Loucy (cell line): ENCODE measurements at regions not wholly inside any gene's neighbourhood (a gene's known extent, or its start where the extent isn't known, plus 50 kb on each side); places are given as distances from the start of the nearest gene placed in this dataset.

Experiments used
- H2AFZ ChIP-seq: fragments of 200-600 bp; sonication (generic); 2 replicates; pipeline ENCODE4 v1.6.0; 2016; ENCODE audit warnings: antibody characterized with exemption, mild to moderate bottlenecking, low read length, moderate library complexity
- H3F3A ChIP-seq: fragments of 200-600 bp; 2 replicates; pipeline ENCODE4 v1.6.0; 2016; ENCODE audit warnings: antibody characterized with exemption, low read depth, mild to moderate bottlenecking
- H3K27me3 ChIP-seq: fragments of 200-600 bp; sonication (generic); 2 replicates; pipeline ENCODE4 v1.6.1; 2014; ENCODE audit warnings: low read length, mild to moderate bottlenecking; ENCODE audit not compliant: insufficient read depth, poor library complexity, severe bottlenecking
- H3K36me3 ChIP-seq: fragments of 200-600 bp; sonication (generic); 2 replicates; pipeline ENCODE4 v1.6.1; 2016; ENCODE audit warnings: low read length; ENCODE audit not compliant: insufficient read depth
- H3K4me1 ChIP-seq: fragments of 200-600 bp; sonication (generic); 2 replicates; pipeline ENCODE4 v1.5.1; 2014; ENCODE audit warnings: low read length, mild to moderate bottlenecking; ENCODE audit not compliant: insufficient read depth, poor library complexity, severe bottlenecking
- H3K4me2 ChIP-seq: fragments of 200-600 bp; sonication (generic); 2 replicates; pipeline ENCODE4 v1.6.0; 2014; ENCODE audit warnings: antibody characterized with exemption, low read length, low read depth, mild to moderate bottlenecking; ENCODE audit not compliant: poor library complexity, severe bottlenecking
- H3K4me3 ChIP-seq: fragments of 200-600 bp; sonication (generic); 2 replicates; pipeline ENCODE4 v1.5.1; 2014; ENCODE audit warnings: low read length, mild to moderate bottlenecking, mixed read lengths; ENCODE audit not compliant: poor library complexity, severe bottlenecking
- H3K79me2 ChIP-seq: fragments of 200-600 bp; sonication (generic); 2 replicates; pipeline ENCODE4 v1.6.1; 2014; ENCODE audit warnings: low read length; ENCODE audit not compliant: insufficient read depth
- H3K9ac ChIP-seq: fragments of 200-600 bp; sonication (generic); 2 replicates; pipeline ENCODE4 v1.6.0; 2014; ENCODE audit warnings: mild to moderate bottlenecking, low read depth, low read length, moderate library complexity; ENCODE audit not compliant: poor library complexity, severe bottlenecking
- H3K9me2 ChIP-seq: fragments of 200-600 bp; sonication (generic); replicated peaks from 2 replicates; pipeline ENCODE4 v1.6.1; 2016; ENCODE audit warnings: low read depth, low read length, mixed read lengths
- H3K9me3 ChIP-seq: fragments of 200-600 bp; sonication (generic); 2 replicates; pipeline ENCODE4 v1.6.1; 2014; ENCODE audit warnings: mild to moderate bottlenecking, antibody characterized with exemption, low read length, low read depth; ENCODE audit not compliant: insufficient read depth
- H4K20me1 ChIP-seq: fragments of 200-600 bp; sonication (generic); 2 replicates; pipeline ENCODE4 v1.6.0; 2014; ENCODE audit warnings: antibody characterized with exemption, low read length, mild to moderate bottlenecking; ENCODE audit not compliant: insufficient read depth, poor library complexity, severe bottlenecking
- EZH2phosphoT487 ChIP-seq: fragments of 200-600 bp; IDR thresholded peaks from 2 replicates; pipeline ENCODE4 v1.6.1; 2018; ENCODE audit warnings: antibody characterized with exemption, mild to moderate bottlenecking, moderate library complexity, borderline replicate concordance
- TF ChIP-seq, protein P1 (sequence below): fragments of 200-600 bp; sonication (generic); conservative IDR thresholded peaks from 2 replicates; pipeline ENCODE4 v1.5.1; 2014; ENCODE audit warnings: mild to moderate bottlenecking, antibody characterized with exemption, low read length

DNA sequence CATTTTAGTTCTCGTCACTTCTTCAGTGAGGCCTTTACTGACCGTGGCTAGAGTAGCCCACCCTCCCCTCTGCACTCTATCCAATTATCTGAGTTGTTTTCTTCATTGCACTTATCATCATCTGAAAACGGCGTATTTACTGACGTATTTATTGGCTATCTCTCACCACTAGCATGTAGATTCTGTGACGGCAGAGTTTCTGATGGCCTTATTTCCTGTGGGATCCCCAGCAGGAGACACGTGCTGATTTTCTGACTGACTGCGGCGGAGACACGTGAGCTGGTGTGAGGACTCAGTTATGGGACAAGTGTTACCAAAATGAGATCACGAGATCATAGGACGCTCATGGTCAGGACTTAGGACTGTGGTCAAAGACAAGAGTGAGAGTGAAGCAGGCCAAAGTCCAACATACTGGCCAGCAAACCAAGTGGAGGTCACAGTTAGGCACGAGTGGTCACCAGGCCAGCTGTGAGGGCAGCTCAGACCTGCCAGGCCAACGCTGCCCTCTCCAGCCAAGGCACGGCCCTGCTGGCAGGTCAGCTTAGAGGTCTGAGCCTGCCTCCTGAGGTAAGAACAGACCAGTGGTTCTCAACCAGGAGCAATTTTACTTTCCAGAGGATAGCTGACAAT lies 50.6 kb upstream of the BNIP2 start:
- Histone ChIP-seq H3F3A (no peaks in the 10 kb centered on the region), H3K4me3 (no peak overlapping the region), H3K9me2 (no peaks in the 10 kb centered on the region), H3K36me3 (no peaks in the 10 kb centered on the region), H3K9ac (no peak overlapping the region), H3K4me1 (no peaks in the 10 kb centered on the region), H3K79me2 (no peaks in the 10 kb centered on the region), H4K20me1 (no peaks in the 10 kb centered on the region), H3K9me3 (no peaks in the 10 kb centered on the region; the same call in 1 of the 2 replicates), H3K27me3 (no peaks in the 10 kb centered on the region), H2AFZ (no peak overlapping the region), H3K4me2 (no peak overlapping the region)
- no peak for TF ChIP-seq EZH2phosphoT487
- TF ChIP-seq, protein P1, sequence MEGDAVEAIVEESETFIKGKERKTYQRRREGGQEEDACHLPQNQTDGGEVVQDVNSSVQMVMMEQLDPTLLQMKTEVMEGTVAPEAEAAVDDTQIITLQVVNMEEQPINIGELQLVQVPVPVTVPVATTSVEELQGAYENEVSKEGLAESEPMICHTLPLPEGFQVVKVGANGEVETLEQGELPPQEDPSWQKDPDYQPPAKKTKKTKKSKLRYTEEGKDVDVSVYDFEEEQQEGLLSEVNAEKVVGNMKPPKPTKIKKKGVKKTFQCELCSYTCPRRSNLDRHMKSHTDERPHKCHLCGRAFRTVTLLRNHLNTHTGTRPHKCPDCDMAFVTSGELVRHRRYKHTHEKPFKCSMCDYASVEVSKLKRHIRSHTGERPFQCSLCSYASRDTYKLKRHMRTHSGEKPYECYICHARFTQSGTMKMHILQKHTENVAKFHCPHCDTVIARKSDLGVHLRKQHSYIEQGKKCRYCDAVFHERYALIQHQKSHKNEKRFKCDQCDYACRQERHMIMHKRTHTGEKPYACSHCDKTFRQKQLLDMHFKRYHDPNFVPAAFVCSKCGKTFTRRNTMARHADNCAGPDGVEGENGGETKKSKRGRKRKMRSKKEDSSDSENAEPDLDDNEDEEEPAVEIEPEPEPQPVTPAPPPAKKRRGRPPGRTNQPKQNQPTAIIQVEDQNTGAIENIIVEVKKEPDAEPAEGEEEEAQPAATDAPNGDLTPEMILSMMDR, result no peak
